22Rv1 (cell line): ENCODE measurements at regions not wholly inside any gene's neighbourhood (a gene's known extent, or its start where the extent isn't known, plus 50 kb on each side); places are given as distances from the start of the nearest gene placed in this dataset.
A peak's percentile ranks its signal among the peaks of the same experiment; 100 is the strongest.
"Not testable (repeated sequence)": the region's sequence is repeated elsewhere in the genome, so short reads cannot be mapped to it uniquely, and the experiment has no call there.

ENCODE experiments used
- H3K27ac ChIP-seq: fragments of 450-650 bp; 2 replicates; pipeline ENCODE4 v1.5.1; 2017
- ZFX ChIP-seq: fragments of 450-650 bp; IDR thresholded peaks from 2 replicates; pipeline ENCODE4 v1.6.1; 2017; ENCODE audit warnings: antibody characterized with exemption, borderline replicate concordance
- TF ChIP-seq, protein P1 (sequence below): fragments of 450-650 bp; IDR thresholded peaks from 2 replicates; pipeline ENCODE4 v1.5.1; 2017; ENCODE audit warnings: mild to moderate bottlenecking

DNA sequence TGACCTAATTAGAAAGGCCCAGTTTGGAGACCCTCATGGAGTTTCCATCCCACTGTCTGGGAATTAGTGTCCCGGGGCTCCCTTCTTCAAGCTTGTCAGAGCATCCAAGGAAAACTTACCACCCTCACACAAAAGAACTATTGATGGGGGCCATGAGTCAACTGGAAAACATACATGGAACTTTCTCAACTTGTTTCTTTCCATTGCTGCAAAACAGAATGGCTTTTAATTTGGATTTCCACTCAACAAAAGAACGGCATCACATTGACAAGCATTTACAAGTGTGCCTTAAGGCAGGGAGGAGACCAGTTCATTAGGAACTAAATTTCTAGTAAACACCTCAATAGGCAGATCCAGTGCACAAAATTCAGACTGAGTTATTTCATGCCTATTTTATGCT is 289.1 kb upstream of the PREP start:
- H3K27ac ChIP-seq, result no peak overlapping the region
- no peak for TF ChIP-seq ZFX
- TF ChIP-seq, protein P1, sequence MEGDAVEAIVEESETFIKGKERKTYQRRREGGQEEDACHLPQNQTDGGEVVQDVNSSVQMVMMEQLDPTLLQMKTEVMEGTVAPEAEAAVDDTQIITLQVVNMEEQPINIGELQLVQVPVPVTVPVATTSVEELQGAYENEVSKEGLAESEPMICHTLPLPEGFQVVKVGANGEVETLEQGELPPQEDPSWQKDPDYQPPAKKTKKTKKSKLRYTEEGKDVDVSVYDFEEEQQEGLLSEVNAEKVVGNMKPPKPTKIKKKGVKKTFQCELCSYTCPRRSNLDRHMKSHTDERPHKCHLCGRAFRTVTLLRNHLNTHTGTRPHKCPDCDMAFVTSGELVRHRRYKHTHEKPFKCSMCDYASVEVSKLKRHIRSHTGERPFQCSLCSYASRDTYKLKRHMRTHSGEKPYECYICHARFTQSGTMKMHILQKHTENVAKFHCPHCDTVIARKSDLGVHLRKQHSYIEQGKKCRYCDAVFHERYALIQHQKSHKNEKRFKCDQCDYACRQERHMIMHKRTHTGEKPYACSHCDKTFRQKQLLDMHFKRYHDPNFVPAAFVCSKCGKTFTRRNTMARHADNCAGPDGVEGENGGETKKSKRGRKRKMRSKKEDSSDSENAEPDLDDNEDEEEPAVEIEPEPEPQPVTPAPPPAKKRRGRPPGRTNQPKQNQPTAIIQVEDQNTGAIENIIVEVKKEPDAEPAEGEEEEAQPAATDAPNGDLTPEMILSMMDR, result no peak

- TF ChIP-seq, protein P1, result no peak
- no peak for TF ChIP-seq ZFX
- H3K27ac ChIP-seq, result no peak overlapping the region
Observed at GRCh38 chr6:105691081-105691480, 288.2 kb upstream of the PREP start.

DNA sequence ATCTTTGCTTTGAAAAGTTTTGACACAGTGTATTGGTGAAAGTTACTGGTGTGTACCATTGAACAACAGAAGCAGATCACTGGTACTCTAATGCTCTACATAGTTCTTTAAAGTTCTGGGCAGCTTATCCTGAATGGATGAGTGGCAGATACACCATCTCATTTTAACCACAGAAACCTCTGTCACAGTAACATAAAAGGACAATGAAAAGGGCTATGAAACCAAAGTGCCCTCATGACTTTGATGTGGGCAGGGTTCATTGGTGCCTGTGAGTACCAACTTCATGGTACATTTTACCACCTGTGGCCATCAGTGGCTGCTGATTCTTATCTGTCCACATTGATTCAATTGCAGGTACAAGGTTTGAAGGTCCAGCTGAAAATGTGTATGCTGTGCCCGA is 285.7 kb upstream of the PREP start:
- TF ChIP-seq, protein P1, result no peak
- no peak for TF ChIP-seq ZFX
- no peak overlapping the region for H3K27ac ChIP-seq

- H3K27ac ChIP-seq, result not testable (repeated sequence)
Observed at GRCh38 chr6:105686793-105687192, 283.9 kb upstream of the PREP start.

DNA sequence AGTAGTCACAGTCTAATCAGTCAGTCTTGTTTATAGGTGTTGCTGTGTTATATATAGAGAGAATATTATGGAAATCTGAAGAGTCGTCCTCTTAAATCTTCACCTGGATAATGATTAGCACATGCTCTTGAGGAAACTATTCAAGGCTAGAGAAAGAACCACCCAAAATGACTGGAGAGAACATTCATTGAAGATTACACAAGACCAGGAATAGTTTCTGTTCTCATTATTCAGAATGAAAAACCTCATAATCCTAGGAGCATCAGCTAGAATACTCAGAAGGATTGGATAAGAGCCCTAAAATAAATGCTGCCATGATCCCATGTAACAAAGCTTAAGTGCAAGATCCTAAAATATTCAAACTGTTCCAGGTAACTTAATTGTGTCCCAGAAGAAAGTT is 278.2 kb upstream of the PREP start:
- no peak for TF ChIP-seq ZFX
- TF ChIP-seq, protein P1, result no peak
- no peak overlapping the region for H3K27ac ChIP-seq

DNA sequence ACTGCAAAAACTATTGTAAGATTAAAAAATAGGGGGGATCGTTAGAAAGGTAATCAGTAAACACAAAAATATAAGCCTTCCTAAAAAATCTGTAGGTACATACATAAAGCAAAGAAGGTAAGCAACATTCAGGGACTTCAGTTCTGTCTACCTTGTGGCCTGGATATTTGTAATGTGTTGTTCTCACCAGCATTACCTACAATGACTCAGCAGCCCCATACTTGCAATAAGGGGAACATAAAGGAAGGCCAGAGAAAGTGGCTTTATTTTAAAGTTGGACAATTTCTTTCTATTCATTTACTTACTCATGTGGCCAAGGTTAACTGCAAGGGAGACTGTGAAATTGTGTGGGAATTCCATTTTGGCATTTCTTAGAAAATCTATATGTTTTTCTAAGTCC is 277.2 kb upstream of the PREP start:
- H3K27ac ChIP-seq, result no peak overlapping the region
- no peak for TF ChIP-seq ZFX
- TF ChIP-seq, protein P1, result no peak

- no peak for TF ChIP-seq ZFX
- TF ChIP-seq, protein P1, result no peak
- 0 out of 2 replicates have a peak overlapping the region, but pooled peaks have one; percentile 3 for H3K27ac ChIP-seq
Observed at GRCh38 chr6:105678516-105678915, 275.6 kb upstream of the PREP start.
